Ovary (tissue), 7 donors: ENCODE measurements at regions not wholly inside any gene's neighbourhood (a gene's known extent, or its start where the extent isn't known, plus 50 kb on each side); places are given as distances from the start of the nearest gene placed in this dataset.

Experiments used
- DNase-seq, 5 donors: peaks; one replicate each; pipeline ENCODE4 v3.0.0-alpha.2; 2019 to 2020
- H3K27ac ChIP-seq, 2 donors: fragments of 200-600 bp; one replicate each; pipeline versions ENCODE4 v1.5.1 to v1.8.0; 2019 to 2022
- H3K27me3 ChIP-seq: fragments of 200-600 bp; one replicate; pipeline ENCODE4 v1.8.0; 2022
- H3K36me3 ChIP-seq: fragments of 200-600 bp; sonication (generic); one replicate; pipeline ENCODE4 v1.5.1; 2019
- H3K4me1 ChIP-seq: one replicate; pipeline ENCODE4 v1.8.1; 2013; ENCODE audit warnings: mild to moderate bottlenecking, moderate library complexity; ENCODE audit not compliant: insufficient read depth
- H3K4me3 ChIP-seq: fragments of 200-600 bp; sonication (generic); one replicate; pipeline ENCODE4 v1.5.1; 2017
- H3K9me3 ChIP-seq, 2 donors: fragments of 200-600 bp in 1 of 2; sonication (generic) in 1 of 2; one replicate each; pipeline versions ENCODE4 v1.5.1 to v1.8.1; 2013 to 2019; ENCODE audit warnings: mild to moderate bottlenecking in 1 of 2, moderate library complexity in 1 of 2
- EP300 ChIP-seq: sonication (generic); formaldehyde crosslinking; IDR thresholded peaks from one replicate; pipeline ENCODE4 v1.6.1; 2017; ENCODE audit warnings: antibody characterized with exemption
- POLR2A ChIP-seq: fragments of 450-650 bp; IDR thresholded peaks from one replicate; pipeline ENCODE4 v1.6.1; 2017; ENCODE audit warnings: antibody characterized with exemption, mild to moderate bottlenecking, moderate library complexity
- WGBS, 3 donors: extraction: QIAGEN DNeasy Blood & Tissue Kit in 1 of 3; methylation state at CpG; one replicate each; pipeline versions ENCODE4 v1.1.5 to v1.1.7; 2013 to 2017; 5-methylcytosine and 5-hydroxymethylcytosine counted together
- intact Hi-C, 4 donors: fragments of 100-400 bp; cut with DNase I; formaldehyde crosslinking; loops; one replicate each; pipeline versions ENCODE4 v1.11.0 to v1.15.1; 2022 to 2023
- TF ChIP-seq, protein P1 (sequence below), 3 donors: fragments of 450-650 bp in 2 of 3; fragments of 200-600 bp in 1 of 3; IDR thresholded peaks; one replicate each; pipeline versions ENCODE4 v1.5.1 to v1.8.0; 2016 to 2022; ENCODE audit warnings: antibody characterized with exemption in 3 of 3, mild to moderate bottlenecking in 1 of 3
- donor health status: DM: no; HTN: no; CAD: no; lungs with moderate emphysema.
- donor health status: DM: no; HTN: no; CAD: no.
- donor health status: Bipolar disorder and iron deficiency.
- donor health status: DM: no; HTN: no; CAD: no.
- donor health status: DM: yes; HTN: yes; CAD: no.

DNA sequence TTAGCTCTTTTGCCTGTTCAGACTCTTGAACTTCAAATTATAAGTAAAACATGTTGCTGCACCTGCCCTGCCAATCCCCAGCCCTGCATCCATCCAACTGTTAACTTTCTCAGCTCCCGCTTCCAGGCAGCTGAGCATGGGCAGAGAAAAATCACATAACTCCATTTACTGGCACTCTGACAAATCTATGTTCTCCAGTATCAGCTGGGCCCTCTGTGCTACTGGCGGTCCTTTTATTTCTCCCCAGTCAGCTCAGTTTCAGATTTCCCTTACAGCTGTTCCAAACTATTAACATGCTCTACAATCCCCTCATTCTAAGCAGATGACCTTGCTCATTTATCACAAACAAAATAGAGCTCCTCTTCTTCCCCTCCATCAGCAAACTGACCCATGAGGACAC, 240.4 kb upstream of the TET2 start:
- no peak for DNase-seq
- H3K4me1 ChIP-seq, result no peaks in the 10 kb centered on the region
- no peaks in the 10 kb centered on the region for H3K27me3 ChIP-seq
- no peak overlapping the region for H3K27ac ChIP-seq
- intact Hi-C loops, result no loop called here
- WGBS, 3 donors, result 12 to 16% (median 14%) methylated on average over 2 of the region's 2 CpGs
- no peak overlapping the region for H3K4me3 ChIP-seq
- no peaks in the 10 kb centered on the region for H3K36me3 ChIP-seq
- H3K9me3 ChIP-seq, result no peaks in the 10 kb centered on the region
- TF ChIP-seq, protein P1, sequence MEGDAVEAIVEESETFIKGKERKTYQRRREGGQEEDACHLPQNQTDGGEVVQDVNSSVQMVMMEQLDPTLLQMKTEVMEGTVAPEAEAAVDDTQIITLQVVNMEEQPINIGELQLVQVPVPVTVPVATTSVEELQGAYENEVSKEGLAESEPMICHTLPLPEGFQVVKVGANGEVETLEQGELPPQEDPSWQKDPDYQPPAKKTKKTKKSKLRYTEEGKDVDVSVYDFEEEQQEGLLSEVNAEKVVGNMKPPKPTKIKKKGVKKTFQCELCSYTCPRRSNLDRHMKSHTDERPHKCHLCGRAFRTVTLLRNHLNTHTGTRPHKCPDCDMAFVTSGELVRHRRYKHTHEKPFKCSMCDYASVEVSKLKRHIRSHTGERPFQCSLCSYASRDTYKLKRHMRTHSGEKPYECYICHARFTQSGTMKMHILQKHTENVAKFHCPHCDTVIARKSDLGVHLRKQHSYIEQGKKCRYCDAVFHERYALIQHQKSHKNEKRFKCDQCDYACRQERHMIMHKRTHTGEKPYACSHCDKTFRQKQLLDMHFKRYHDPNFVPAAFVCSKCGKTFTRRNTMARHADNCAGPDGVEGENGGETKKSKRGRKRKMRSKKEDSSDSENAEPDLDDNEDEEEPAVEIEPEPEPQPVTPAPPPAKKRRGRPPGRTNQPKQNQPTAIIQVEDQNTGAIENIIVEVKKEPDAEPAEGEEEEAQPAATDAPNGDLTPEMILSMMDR (IDR thresholded peaks at IDR 0.05), result no peak
- no peak for TF ChIP-seq POLR2A
- TF ChIP-seq EP300, result no peak

DNA sequence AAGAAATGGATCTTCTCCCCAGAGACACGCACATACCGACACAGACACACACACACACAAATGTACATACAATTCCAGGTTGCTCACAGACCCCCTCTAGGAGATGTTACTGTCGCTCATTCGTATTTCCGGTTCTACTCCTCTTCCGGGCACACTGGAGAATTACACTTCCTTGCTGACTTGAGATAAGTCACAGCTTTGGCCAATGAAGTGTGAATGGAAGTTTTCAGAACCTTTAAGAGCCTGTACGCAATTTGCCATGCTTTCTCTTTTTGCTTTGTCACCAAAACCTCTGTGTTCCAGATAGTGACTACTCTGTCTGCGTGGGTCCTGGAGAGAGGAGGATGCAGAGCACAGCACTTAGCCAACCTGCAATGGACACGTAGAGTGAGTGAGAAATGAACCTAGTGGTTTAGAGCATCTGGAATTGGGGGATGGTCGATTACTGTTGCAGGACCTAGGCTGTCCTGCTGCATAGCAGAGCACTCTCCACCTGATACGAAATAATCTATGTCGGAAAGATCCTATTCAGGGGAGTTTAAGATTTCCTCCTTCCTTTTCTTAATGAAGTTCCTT, 239.5 kb upstream of the TET2 start:
- Histone ChIP-seq H3K4me1 (no peaks in the 10 kb centered on the region), H3K9me3 (no peaks in the 10 kb centered on the region), H3K4me3 (no peak overlapping the region), H3K27ac (no peak overlapping the region), H3K36me3 (no peaks in the 10 kb centered on the region), H3K27me3 (no peaks in the 10 kb centered on the region)
- no peak for DNase-seq
- WGBS, 3 donors, result 87 to 91% (median 89%) methylated on average over 12 of the region's 12 CpGs
- TF ChIP-seq EP300 (no peak), POLR2A (no peak)
- TF ChIP-seq, protein P1 (IDR thresholded peaks at IDR 0.05), result no peak
- intact Hi-C loops, result no loop called here

DNA sequence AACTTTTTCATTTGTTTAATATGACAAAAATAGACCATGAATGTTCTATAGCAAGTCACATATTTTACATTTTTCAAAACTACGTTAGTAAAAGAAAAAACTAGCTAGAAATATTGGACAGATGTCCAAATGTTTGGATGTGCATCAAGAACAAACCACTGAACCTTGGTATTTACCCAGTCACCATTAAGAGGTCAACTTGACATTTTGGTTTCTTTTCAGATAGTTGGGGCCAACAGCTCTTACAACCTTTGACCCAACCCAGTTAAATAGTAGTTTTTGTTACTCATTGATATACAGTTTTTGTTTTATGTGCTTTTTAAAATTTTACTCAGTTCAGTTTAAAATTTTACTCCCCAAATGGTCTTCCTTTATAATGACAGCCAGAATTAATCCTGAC, 238.7 kb upstream of the TET2 start:
- intact Hi-C loops, result no loop called here
- WGBS, 3 donors, result 3 to 14% (median 7%) methylated on average over 1 of the region's 1 CpG
- DNase-seq, result no peak
- no peaks in the 10 kb centered on the region for H3K36me3 ChIP-seq
- no peak overlapping the region for H3K4me3 ChIP-seq
- TF ChIP-seq EP300, result no peak
- TF ChIP-seq, protein P1 (IDR thresholded peaks at IDR 0.05), result no peak
- no peak for TF ChIP-seq POLR2A
- H3K4me1 ChIP-seq, result no peaks in the 10 kb centered on the region
- no peaks in the 10 kb centered on the region for H3K9me3 ChIP-seq
- H3K27me3 ChIP-seq, result no peaks in the 10 kb centered on the region
- H3K27ac ChIP-seq, result no peak overlapping the region

DNA sequence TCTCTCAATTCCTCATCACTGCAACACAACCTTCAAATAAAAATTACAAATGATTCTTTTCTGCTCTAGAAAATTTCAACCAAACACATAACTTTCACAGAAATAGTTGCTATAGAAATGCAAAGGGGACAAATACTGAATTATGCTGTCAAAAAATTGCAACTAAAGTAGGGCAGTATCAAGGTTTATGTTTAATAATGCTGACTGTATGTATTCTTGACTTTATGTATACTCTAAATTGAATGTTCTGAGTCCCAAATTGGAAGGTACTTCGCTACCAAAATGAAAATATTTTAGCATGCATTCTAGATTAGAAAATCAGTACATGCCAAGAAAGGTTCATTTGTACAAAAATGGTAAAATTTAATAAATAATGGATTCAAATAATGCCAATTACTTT, 237.3 kb upstream of the TET2 start:
- no peak for DNase-seq
- intact Hi-C loops, result no loop called here
- Histone ChIP-seq H3K36me3 (no peaks in the 10 kb centered on the region), H3K27me3 (no peaks in the 10 kb centered on the region), H3K27ac (no peak overlapping the region), H3K9me3 (no peaks in the 10 kb centered on the region), H3K4me3 (no peak overlapping the region), H3K4me1 (no peaks in the 10 kb centered on the region)
- WGBS, 3 donors, result 70 to 79% (median 78%) methylated on average over 1 of the region's 1 CpG
- TF ChIP-seq POLR2A, result no peak
- TF ChIP-seq EP300, result no peak
- TF ChIP-seq, protein P1 (IDR thresholded peaks at IDR 0.05), result no peak
